Fibroblast of villous mesenchyme (primary cell): ENCODE measurements at regions not wholly inside any gene's neighbourhood (a gene's known extent, or its start where the extent isn't known, plus 50 kb on each side); places are given as distances from the start of the nearest gene placed in this dataset.

Experiments used
- DNase-seq: peaks from one replicate; pipeline ENCODE4 v3.0.0-alpha.2; 2010; ENCODE audit warnings: low read depth
- H3K4me3 ChIP-seq: 2 replicates; pipeline ENCODE4 v1.5.1; 2011; ENCODE audit warnings: low read depth, mild to moderate bottlenecking, low read length
- CTCF ChIP-seq: IDR thresholded peaks from 2 replicates; pipeline ENCODE4 v1.5.1; 2012; ENCODE audit warnings: low read depth, mild to moderate bottlenecking, low read length; ENCODE audit not compliant: insufficient read depth

GRCh38 chr3:26068890-26069289 is 279.0 kb downstream of the OXSM start:
- DNase-seq, result no peak
- TF ChIP-seq CTCF, result no peak
- no peak overlapping the region for H3K4me3 ChIP-seq

- DNase-seq, result no peak
- TF ChIP-seq CTCF, result no peak
- H3K4me3 ChIP-seq, result no peak overlapping the region
Observed at GRCh38 chr3:26070854-26071253, 281.0 kb downstream of the OXSM start.

- TF ChIP-seq CTCF, result no peak
- no peak for DNase-seq
- no peak overlapping the region for H3K4me3 ChIP-seq
Observed at GRCh38 chr3:26074080-26074479, 284.2 kb downstream of the OXSM start.

GRCh38 chr3:26078539-26078938 is 288.6 kb downstream of the OXSM start:
- no peak for TF ChIP-seq CTCF
- DNase-seq, result no peak
- no peak overlapping the region for H3K4me3 ChIP-seq

GRCh38 chr3:26081166-26081565 is 291.3 kb downstream of the OXSM start:
- no peak for TF ChIP-seq CTCF
- no peak overlapping the region for H3K4me3 ChIP-seq
- DNase-seq, result no peak

- no peak for TF ChIP-seq CTCF
- DNase-seq, result no peak
- no peak overlapping the region for H3K4me3 ChIP-seq
Observed at GRCh38 chr3:26081806-26082205, 291.9 kb downstream of the OXSM start.

- TF ChIP-seq CTCF, result no peak
Observed at GRCh38 chr3:26082911-26083310, 293.0 kb downstream of the OXSM start.

More at GRCh38 chr3:26082911-26083310, 293.0 kb downstream of the OXSM start:
- DNase-seq, result no peak
- H3K4me3 ChIP-seq, result no peak overlapping the region
